SU-DHL-6 (cell line): ENCODE measurements at regions not wholly inside any gene's neighbourhood (a gene's known extent, or its start where the extent isn't known, plus 50 kb on each side); places are given as distances from the start of the nearest gene placed in this dataset.

Experiments used
- CTCF ChIP-seq: fragments of 200-600 bp; sonication (generic); IDR thresholded peaks from one replicate; pipeline ENCODE4 v1.5.1; 2017; ENCODE audit warnings: antibody characterized with exemption, mild to moderate bottlenecking, low read length, moderate library complexity; ENCODE audit not compliant: insufficient read depth, poor library complexity, severe bottlenecking
- EZH2phosphoT487 ChIP-seq: fragments of 200-600 bp; sonication (generic), shearing (Covaris generic); conservative IDR thresholded peaks from 2 replicates; pipeline ENCODE4 v1.6.1; 2018; ENCODE audit warnings: mild to moderate bottlenecking, antibody characterized with exemption, low read length, moderate library complexity, mixed read lengths

DNA sequence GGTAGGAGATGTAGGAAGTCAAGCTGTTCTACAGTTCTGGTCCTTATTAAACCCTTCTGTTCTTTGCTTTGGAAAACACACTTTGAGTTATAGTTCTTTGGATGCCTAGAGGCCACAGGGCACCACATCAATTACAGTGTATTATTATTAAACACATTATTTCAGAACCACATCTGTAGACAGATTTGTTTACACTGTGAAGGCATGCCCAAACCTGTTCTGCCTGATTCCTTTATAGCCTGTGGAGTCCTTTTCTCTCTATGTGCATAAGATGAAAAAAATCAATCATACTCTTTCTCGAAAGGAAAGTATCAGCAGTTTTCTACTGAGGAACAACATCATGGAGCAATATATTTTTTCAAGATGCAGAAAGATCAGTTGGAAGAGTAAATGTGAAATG, 371.3 kb upstream of the INTU start:
- TF ChIP-seq CTCF = no peak
- TF ChIP-seq EZH2phosphoT487 = no peak
